ENCODE measurements at regions not wholly inside any gene's neighbourhood (a gene's known extent, or its start where the extent isn't known, plus 50 kb on each side); places are given as distances from the start of the nearest gene placed in this dataset.

GRCh38 chr6:104526376-104526775 lies 333.3 kb downstream of the HACE1 start:
- H3K36me3 ChIP-seq = no peaks in the 10 kb centered on the region
- TF ChIP-seq CTCF (IDR thresholded peaks at IDR 0.05) = no peak
- no peak for DNase-seq
- no peak overlapping the region for H3K4me3 ChIP-seq
- H3K9me3 ChIP-seq = no peaks in the 10 kb centered on the region
- intact Hi-C loops (cut with DNase I) = no loop called here
- peaks cover 0 to 27% (median 21%) of the 10 kb centered on the region in 4 donors for H3K4me1 ChIP-seq
- WGBS, 2 donors = 14 to 51% methylated on average over 6 of the region's 6 CpGs
- H3K27me3 ChIP-seq = no peaks in the 10 kb centered on the region
- H3K27ac ChIP-seq = no peak overlapping the region

GRCh38 chr6:104525677-104526322 lies 333.9 kb downstream of the HACE1 start:
- Histone ChIP-seq H3K4me1 (peaks cover 0 to 23% (median 18%) of the 10 kb centered on the region in 4 donors), H3K27ac (no peak overlapping the region), H3K9me3 (no peaks in the 10 kb centered on the region), H3K36me3 (no peaks in the 10 kb centered on the region), H3K4me3 (peak overlapping the region in 3 of 4 donors; percentile 26 to 28 (median 27)), H3K27me3 (no peaks in the 10 kb centered on the region)
- peak; percentile 78 for DNase-seq
- no peak for TF ChIP-seq POLR2A (IDR thresholded peaks at IDR 0.05)
- TF ChIP-seq CTCF (IDR thresholded peaks at IDR 0.05) = peak; percentile 60 to 89 (median 74)
- intact Hi-C loops (cut with DNase I) = no loop called here
- WGBS, 2 donors = 6 to 24% methylated on average over 15 of the region's 15 CpGs

- 80 to 81% methylated on average over 6 of the region's 6 CpGs for WGBS, 2 donors
- Histone ChIP-seq H3K4me1 (peaks cover 0 to 10% (median 6%) of the 10 kb centered on the region in 4 donors), H3K27ac (no peak overlapping the region), H3K9me3 (no peaks in the 10 kb centered on the region), H3K27me3 (no peaks in the 10 kb centered on the region), H3K4me3 (no peak overlapping the region), H3K36me3 (no peaks in the 10 kb centered on the region)
- DNase-seq = no peak
- TF ChIP-seq CTCF (IDR thresholded peaks at IDR 0.05) = no peak
- no peak for TF ChIP-seq EP300 (IDR thresholded peaks at IDR 0.05)
- TF ChIP-seq POLR2A (IDR thresholded peaks at IDR 0.05) = no peak
- no peak for TF ChIP-seq POLR2AphosphoS5 (IDR thresholded peaks at IDR 0.05)
- intact Hi-C loops (cut with DNase I) = no loop called here
These were observed 337.2 kb downstream of the HACE1 start for GRCh38 chr6:104522533-104522932.

- Histone ChIP-seq H3K9me3 (no peaks in the 10 kb centered on the region), H3K27me3 (no peaks in the 10 kb centered on the region), H3K4me3 (no peak overlapping the region), H3K36me3 (no peaks in the 10 kb centered on the region), H3K4me1 (peaks cover 0 to 9% (median 5%) of the 10 kb centered on the region in 4 donors), H3K27ac (no peak overlapping the region)
- intact Hi-C loops (cut with DNase I) = no loop called here
- TF ChIP-seq POLR2A (IDR thresholded peaks at IDR 0.05) = no peak
- TF ChIP-seq EP300 (IDR thresholded peaks at IDR 0.05) = no peak
- TF ChIP-seq POLR2AphosphoS5 (IDR thresholded peaks at IDR 0.05) = no peak
- no peak for TF ChIP-seq CTCF (IDR thresholded peaks at IDR 0.05)
- WGBS, 2 donors = 75 to 81% methylated on average over 3 of the region's 3 CpGs
- DNase-seq = no peak
These were observed 338.5 kb downstream of the HACE1 start for GRCh38 chr6:104521176-104521575.

- Histone ChIP-seq H3K4me3 (no peak overlapping the region), H3K36me3 (no peaks in the 10 kb centered on the region), H3K27me3 (no peaks in the 10 kb centered on the region), H3K4me1 (no peaks in the 10 kb centered on the region), H3K27ac (no peak overlapping the region), H3K9me3 (no peaks in the 10 kb centered on the region)
- TF ChIP-seq CTCF (IDR thresholded peaks at IDR 0.05) = no peak
- intact Hi-C loops (cut with DNase I) = no loop called here
- DNase-seq = no peak
- 45 to 83% methylated on average over 4 of the region's 4 CpGs for WGBS, 2 donors
These were observed 340.2 kb downstream of the HACE1 start for GRCh38 chr6:104519566-104519965.
